Smooth muscle cell (in vitro differentiated cells): ENCODE measurements at regions not wholly inside any gene's neighbourhood (a gene's known extent, or its start where the extent isn't known, plus 50 kb on each side); places are given as distances from the start of the nearest gene placed in this dataset.
A peak's percentile ranks its signal among the peaks of the same experiment; 100 is the strongest.

Experiments used
- DNase-seq: peaks from one replicate; lab custom pipeline; 2025; ENCODE audit not compliant: unreplicated experiment; lab: John Stamatoyannopoulos, UW
- H2AFZ ChIP-seq: fragments of 200-600 bp; sonication (generic); 2 replicates; pipeline ENCODE4 v1.6.0; 2016; ENCODE audit warnings: antibody characterized with exemption, low read depth, mild to moderate bottlenecking
- H3F3A ChIP-seq: fragments of 200-600 bp; sonication (generic); 2 replicates; pipeline ENCODE4 v1.6.0; 2017; ENCODE audit warnings: antibody characterized with exemption, low read depth
- H3K27ac ChIP-seq: fragments of 200-600 bp; sonication (generic); 2 replicates; pipeline ENCODE4 v1.5.1; 2016; ENCODE audit warnings: low read depth, mild to moderate bottlenecking
- H3K27me3 ChIP-seq: fragments of 200-600 bp; sonication (generic); 2 replicates; pipeline ENCODE4 v1.6.1; 2016; ENCODE audit warnings: low read depth, mild to moderate bottlenecking
- H3K36me3 ChIP-seq: fragments of 200-600 bp; sonication (generic); 2 replicates; pipeline ENCODE4 v1.5.1; 2016; ENCODE audit warnings: low read depth
- H3K4me1 ChIP-seq: fragments of 200-600 bp; sonication (generic); 2 replicates; pipeline ENCODE4 v1.5.1; 2016; ENCODE audit warnings: low read depth
- H3K4me2 ChIP-seq: fragments of 200-600 bp; sonication (generic); 2 replicates; pipeline ENCODE4 v1.6.0; 2016; ENCODE audit warnings: mild to moderate bottlenecking
- H3K4me3 ChIP-seq: fragments of 200-600 bp; sonication (generic); 2 replicates; pipeline ENCODE4 v1.5.1; 2016; ENCODE audit warnings: mild to moderate bottlenecking
- H3K79me2 ChIP-seq: fragments of 200-600 bp; sonication (generic); 2 replicates; pipeline ENCODE4 v1.6.0; 2016; ENCODE audit warnings: low read depth, mild to moderate bottlenecking
- H3K9ac ChIP-seq: fragments of 200-600 bp; sonication (generic); 2 replicates; pipeline ENCODE4 v1.6.0; 2016; ENCODE audit warnings: low read depth
- H3K9me3 ChIP-seq: fragments of 200-600 bp; sonication (generic); replicated peaks from 2 replicates; pipeline ENCODE4 v1.5.1; 2016; ENCODE audit warnings: low read depth
- H4K20me1 ChIP-seq: fragments of 200-600 bp; sonication (generic); 2 replicates; pipeline ENCODE4 v1.6.0; 2016; ENCODE audit warnings: low read depth
- CTCF ChIP-seq: fragments of 200-600 bp; sonication (generic); IDR thresholded peaks from 2 replicates; pipeline ENCODE4 v1.5.1; 2017; ENCODE audit warnings: borderline replicate concordance, mild to moderate bottlenecking, antibody characterized with exemption; ENCODE audit not compliant: insufficient read depth, poor library complexity, severe bottlenecking
- WGBS: methylation state at CpG from one replicate; pipeline ENCODE4 v1.1.7; 2016; ENCODE audit warnings: low lambda C conversion rate; 5-methylcytosine and 5-hydroxymethylcytosine counted together

DNA sequence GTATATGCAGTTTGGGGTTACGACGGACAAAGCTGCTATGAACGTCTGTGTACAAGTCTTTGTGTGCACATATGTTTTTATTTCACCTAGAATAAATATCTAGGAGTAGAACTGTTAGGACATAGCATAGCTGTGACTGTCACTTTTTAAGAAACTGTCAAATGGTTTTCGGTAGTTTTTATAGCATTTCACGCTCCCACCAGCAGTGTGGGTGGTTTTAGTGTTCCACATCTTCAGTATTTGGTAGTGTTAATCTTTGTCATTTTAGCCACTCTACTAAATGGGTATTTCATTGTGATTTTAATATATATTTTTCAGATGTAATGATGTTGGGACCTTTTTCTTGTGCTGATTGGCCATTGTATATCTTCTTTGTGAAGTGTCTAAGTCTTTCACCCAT, 109.1 kb upstream of the BCAT1 start:
- no peak for DNase-seq

GRCh38 chr12:25056486-25057130, 107.7 kb upstream of the BCAT1 start:
- no peak overlapping the region for H3K4me2 ChIP-seq
- H3K27ac ChIP-seq: no peak overlapping the region
- H2AFZ ChIP-seq: no peak overlapping the region
- no peaks in the 10 kb centered on the region for H3K27me3 ChIP-seq
- no peaks in the 10 kb centered on the region for H3K36me3 ChIP-seq
- TF ChIP-seq CTCF: no peak
- H3K9ac ChIP-seq: no peak overlapping the region
- H3K79me2 ChIP-seq: no peaks in the 10 kb centered on the region
- H3F3A ChIP-seq: no peaks in the 10 kb centered on the region
- no peaks in the 10 kb centered on the region for H3K4me1 ChIP-seq
- no peaks in the 10 kb centered on the region for H3K9me3 ChIP-seq
- no peak for DNase-seq
- no peaks in the 10 kb centered on the region for H4K20me1 ChIP-seq
- no peak overlapping the region for H3K4me3 ChIP-seq
- 89% methylated on average over 3 of the region's 3 CpGs for WGBS

More for the DNA sequence above, 109.1 kb upstream of the BCAT1 start:
- 93% methylated on average over 5 of the region's 5 CpGs for WGBS
- no peak for TF ChIP-seq CTCF
- H3K4me2 ChIP-seq: no peak overlapping the region
- no peak overlapping the region for H2AFZ ChIP-seq
- no peak overlapping the region for H3K9ac ChIP-seq
- no peaks in the 10 kb centered on the region for H3K27me3 ChIP-seq
- no peaks in the 10 kb centered on the region for H3K9me3 ChIP-seq
- H3K36me3 ChIP-seq: no peaks in the 10 kb centered on the region
- H3K4me3 ChIP-seq: no peak overlapping the region
- H3F3A ChIP-seq: no peaks in the 10 kb centered on the region
- no peaks in the 10 kb centered on the region for H3K4me1 ChIP-seq
- no peaks in the 10 kb centered on the region for H4K20me1 ChIP-seq
- no peaks in the 10 kb centered on the region for H3K79me2 ChIP-seq
- H3K27ac ChIP-seq: no peak overlapping the region

DNA sequence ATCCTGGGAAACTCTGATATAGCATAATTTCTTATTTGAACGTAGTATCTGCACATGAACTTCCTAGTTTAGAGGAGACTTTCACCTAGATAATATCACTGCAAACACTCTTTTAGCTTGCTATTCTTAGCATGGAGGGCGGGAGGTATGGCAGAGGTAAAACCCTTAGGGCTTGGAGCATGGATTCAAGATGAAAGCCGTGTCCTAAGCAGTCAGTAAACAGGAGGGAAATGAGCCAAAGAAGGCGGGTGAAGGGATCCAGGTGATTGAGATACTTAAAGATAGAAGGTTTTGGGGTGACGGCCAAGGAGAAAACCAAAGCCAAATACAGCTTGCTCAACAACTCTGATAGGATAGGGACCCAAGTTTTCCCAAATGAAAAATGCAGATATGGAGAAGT, 107.1 kb upstream of the BCAT1 start:
- Histone ChIP-seq H3K36me3 (no peaks in the 10 kb centered on the region), H3K4me3 (no peak overlapping the region), H3K27me3 (no peaks in the 10 kb centered on the region), H3F3A (no peaks in the 10 kb centered on the region), H2AFZ (no peak overlapping the region), H3K4me1 (no peaks in the 10 kb centered on the region), H3K4me2 (no peak overlapping the region), H3K79me2 (no peaks in the 10 kb centered on the region), H4K20me1 (no peaks in the 10 kb centered on the region), H3K27ac (no peak overlapping the region), H3K9ac (no peak overlapping the region), H3K9me3 (no peaks in the 10 kb centered on the region)
- 88% methylated on average over 5 of the region's 5 CpGs for WGBS
- no peak for TF ChIP-seq CTCF
- no peak for DNase-seq

DNA sequence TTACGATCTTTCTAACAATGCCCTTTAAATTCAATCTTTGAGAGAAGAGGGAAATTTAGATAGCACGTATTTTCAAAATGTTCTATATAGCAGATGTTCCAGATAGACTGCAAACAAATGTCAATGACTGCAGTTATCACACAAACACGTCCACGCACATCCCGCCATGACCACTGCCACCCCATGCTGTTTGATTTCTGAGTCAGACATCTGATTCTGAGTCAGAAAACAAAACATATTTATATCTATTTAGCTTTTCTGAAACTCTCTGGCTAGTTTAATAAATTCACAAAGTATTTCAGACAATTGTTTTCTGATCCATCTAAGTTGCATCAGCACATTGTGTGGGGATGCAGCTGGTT, 105.9 kb upstream of the BCAT1 start:
- H3K79me2 ChIP-seq: no peaks in the 10 kb centered on the region
- H3K36me3 ChIP-seq: no peaks in the 10 kb centered on the region
- H3K9me3 ChIP-seq: no peaks in the 10 kb centered on the region
- no peaks in the 10 kb centered on the region for H3K27me3 ChIP-seq
- no peak overlapping the region for H3K4me2 ChIP-seq
- H3K4me3 ChIP-seq: no peak overlapping the region
- no peaks in the 10 kb centered on the region for H3F3A ChIP-seq
- WGBS: 76% methylated on average over 5 of the region's 5 CpGs
- H2AFZ ChIP-seq: no peak overlapping the region
- no peaks in the 10 kb centered on the region for H3K4me1 ChIP-seq
- no peak for TF ChIP-seq CTCF
- H4K20me1 ChIP-seq: no peaks in the 10 kb centered on the region
- H3K27ac ChIP-seq: peak overlapping the region; percentile 57
- no peak for DNase-seq
- no peak overlapping the region for H3K9ac ChIP-seq
